HG03575 (cell line): ENCODE measurements at regions not wholly inside any gene's neighbourhood (a gene's known extent, or its start where the extent isn't known, plus 50 kb on each side); places are given as distances from the start of the nearest gene placed in this dataset.
"Not testable (repeated sequence)": the region's sequence is repeated elsewhere in the genome, so short reads cannot be mapped to it uniquely, and the experiment has no call there.

Experiments used
- ATAC-seq: cut with Tn5 transposase; IDR thresholded peaks from one replicate; pipeline ENCODE4 v1.9.1; 2021; ENCODE audit not compliant: unreplicated experiment, insufficient number of reproducible peaks, low FRiP score; ENCODE audit errors: extremely low read depth

- no peak for ATAC-seq
Measured at GRCh38 chr4:28009541-28009940, 1148.9 kb downstream of the STIM2 start.

- ATAC-seq = no peak
Measured at GRCh38 chr4:28010577-28011240, 1150.1 kb downstream of the STIM2 start.

- ATAC-seq = no peak
Measured at GRCh38 chr4:28014469-28014868, 1153.8 kb downstream of the STIM2 start.

- no peak for ATAC-seq
Measured at GRCh38 chr4:28015996-28016395, 1155.4 kb downstream of the STIM2 start.

GRCh38 chr4:28038253-28038652 is 1177.6 kb downstream of the STIM2 start:
- ATAC-seq = not testable (repeated sequence)

- ATAC-seq = no peak
Measured at GRCh38 chr4:28062562-28062961, 1201.9 kb downstream of the STIM2 start.

- no peak for ATAC-seq
Measured at GRCh38 chr4:28073860-28074555, 1213.4 kb downstream of the STIM2 start.

GRCh38 chr4:28075401-28075956 is 1214.8 kb downstream of the STIM2 start:
- no peak for ATAC-seq

- not testable (repeated sequence) for ATAC-seq
Measured at GRCh38 chr4:28077203-28077602, 1216.6 kb downstream of the STIM2 start.

GRCh38 chr4:28082686-28083390 is 1222.2 kb downstream of the STIM2 start:
- ATAC-seq = no peak

GRCh38 chr4:28092610-28093009 is 1232.0 kb downstream of the STIM2 start:
- no peak for ATAC-seq

GRCh38 chr4:28093071-28093470 is 1232.4 kb downstream of the STIM2 start:
- no peak for ATAC-seq

GRCh38 chr4:28101583-28101982 is 1240.9 kb downstream of the STIM2 start:
- no peak for ATAC-seq

- ATAC-seq = no peak
Measured at GRCh38 chr4:28105271-28105859, 1244.7 kb downstream of the STIM2 start.

- no peak for ATAC-seq
Measured at GRCh38 chr4:28106155-28106554, 1245.5 kb downstream of the STIM2 start.

- ATAC-seq = no peak
Measured at GRCh38 chr4:28109801-28110200, 1249.2 kb downstream of the STIM2 start.

- ATAC-seq = not testable (repeated sequence)
Measured at GRCh38 chr4:28112691-28113335, 1252.2 kb downstream of the STIM2 start.

- not testable (repeated sequence) for ATAC-seq
Measured at GRCh38 chr4:28113586-28113985, 1252.9 kb downstream of the STIM2 start.

- ATAC-seq = not testable (repeated sequence)
Measured at GRCh38 chr4:28116526-28117083, 1256.0 kb downstream of the STIM2 start.
